HepG2 (cell line): ENCODE measurements at regions not wholly inside any gene's neighbourhood (a gene's known extent, or its start where the extent isn't known, plus 50 kb on each side); places are given as distances from the start of the nearest gene placed in this dataset.

Experiments
- ZNF672 ChIP-seq: sonication (generic); formaldehyde crosslinking; IDR thresholded peaks from 2 replicates; pipeline ENCODE4 v1.8.1; 2022; ENCODE audit warnings: missing genetic modification reagents
- TF ChIP-seq, protein P1 (sequence below), 2 experiments: sonication (generic) in 1 of 2; formaldehyde crosslinking in 1 of 2; IDR thresholded peaks; 2 replicates each; pipeline versions ENCODE4 v1.4.0 to v1.6.1; 2016 to 2020; ENCODE audit warnings: borderline replicate concordance in 1 of 2, low read depth in 1 of 2, mild to moderate bottlenecking in 1 of 2, missing genetic modification reagents in 1 of 2
- TF ChIP-seq, protein P2 (sequence below), 2 experiments: IDR thresholded peaks; 2 replicates each; pipeline ENCODE4 v1.6.1; 2011 to 2012; ENCODE audit warnings: low read length in 2 of 2, borderline replicate concordance in 1 of 2, low read depth in 1 of 2, mild to moderate bottlenecking in 1 of 2, moderate library complexity in 1 of 2
- TF ChIP-seq, protein P3 (sequence below): fragments of 450-650 bp; IDR thresholded peaks from 2 replicates; pipeline ENCODE4 v1.6.1; 2017; ENCODE audit warnings: mild to moderate bottlenecking
- TF ChIP-seq, protein P4 (sequence below): sonication (generic); formaldehyde crosslinking; IDR thresholded peaks from 2 replicates; pipeline ENCODE4 v1.4.0; 2020; ENCODE audit warnings: mild to moderate bottlenecking, low read depth, missing genetic modification reagents
- TF ChIP-seq, protein P5 (sequence below): sonication (generic); formaldehyde crosslinking; IDR thresholded peaks from 2 replicates; pipeline ENCODE4 v1.4.0; 2020; ENCODE audit warnings: missing genetic modification reagents

DNA sequence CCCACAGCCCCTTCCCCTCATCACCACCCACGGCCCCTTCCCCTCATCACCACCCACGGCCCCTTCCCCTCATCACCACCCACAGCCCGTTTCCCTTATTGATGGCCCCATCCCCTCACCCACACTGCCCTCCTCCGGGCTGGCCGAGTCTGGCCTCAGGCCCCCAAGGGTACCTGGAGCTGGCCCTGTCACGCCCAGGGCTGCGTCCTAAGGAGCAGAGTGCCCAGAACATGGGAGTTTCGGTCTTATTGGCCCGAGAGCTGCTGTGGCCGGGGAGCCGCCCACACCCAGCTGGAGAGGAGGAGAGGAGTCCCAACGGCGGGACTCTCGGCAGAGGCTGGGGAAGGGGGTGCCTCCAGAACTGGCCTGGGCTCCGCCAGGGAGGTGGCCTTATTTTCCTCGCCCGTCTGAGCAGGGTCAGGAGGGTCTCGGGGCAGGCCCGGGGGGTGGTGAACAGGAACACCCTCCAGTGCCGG lies 182.3 kb downstream of the KIF26A start (continued):
- TF ChIP-seq, protein P1, sequence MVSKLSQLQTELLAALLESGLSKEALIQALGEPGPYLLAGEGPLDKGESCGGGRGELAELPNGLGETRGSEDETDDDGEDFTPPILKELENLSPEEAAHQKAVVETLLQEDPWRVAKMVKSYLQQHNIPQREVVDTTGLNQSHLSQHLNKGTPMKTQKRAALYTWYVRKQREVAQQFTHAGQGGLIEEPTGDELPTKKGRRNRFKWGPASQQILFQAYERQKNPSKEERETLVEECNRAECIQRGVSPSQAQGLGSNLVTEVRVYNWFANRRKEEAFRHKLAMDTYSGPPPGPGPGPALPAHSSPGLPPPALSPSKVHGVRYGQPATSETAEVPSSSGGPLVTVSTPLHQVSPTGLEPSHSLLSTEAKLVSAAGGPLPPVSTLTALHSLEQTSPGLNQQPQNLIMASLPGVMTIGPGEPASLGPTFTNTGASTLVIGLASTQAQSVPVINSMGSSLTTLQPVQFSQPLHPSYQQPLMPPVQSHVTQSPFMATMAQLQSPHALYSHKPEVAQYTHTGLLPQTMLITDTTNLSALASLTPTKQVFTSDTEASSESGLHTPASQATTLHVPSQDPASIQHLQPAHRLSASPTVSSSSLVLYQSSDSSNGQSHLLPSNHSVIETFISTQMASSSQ (IDR thresholded peaks at IDR 0.05; ENCODE audit: low read depth), result no peak
- TF ChIP-seq, protein P1 (CRISPR knock-in tag; IDR thresholded peaks at IDR 0.05; ENCODE audit: borderline replicate concordance), result no peak
- TF ChIP-seq, protein P2, sequence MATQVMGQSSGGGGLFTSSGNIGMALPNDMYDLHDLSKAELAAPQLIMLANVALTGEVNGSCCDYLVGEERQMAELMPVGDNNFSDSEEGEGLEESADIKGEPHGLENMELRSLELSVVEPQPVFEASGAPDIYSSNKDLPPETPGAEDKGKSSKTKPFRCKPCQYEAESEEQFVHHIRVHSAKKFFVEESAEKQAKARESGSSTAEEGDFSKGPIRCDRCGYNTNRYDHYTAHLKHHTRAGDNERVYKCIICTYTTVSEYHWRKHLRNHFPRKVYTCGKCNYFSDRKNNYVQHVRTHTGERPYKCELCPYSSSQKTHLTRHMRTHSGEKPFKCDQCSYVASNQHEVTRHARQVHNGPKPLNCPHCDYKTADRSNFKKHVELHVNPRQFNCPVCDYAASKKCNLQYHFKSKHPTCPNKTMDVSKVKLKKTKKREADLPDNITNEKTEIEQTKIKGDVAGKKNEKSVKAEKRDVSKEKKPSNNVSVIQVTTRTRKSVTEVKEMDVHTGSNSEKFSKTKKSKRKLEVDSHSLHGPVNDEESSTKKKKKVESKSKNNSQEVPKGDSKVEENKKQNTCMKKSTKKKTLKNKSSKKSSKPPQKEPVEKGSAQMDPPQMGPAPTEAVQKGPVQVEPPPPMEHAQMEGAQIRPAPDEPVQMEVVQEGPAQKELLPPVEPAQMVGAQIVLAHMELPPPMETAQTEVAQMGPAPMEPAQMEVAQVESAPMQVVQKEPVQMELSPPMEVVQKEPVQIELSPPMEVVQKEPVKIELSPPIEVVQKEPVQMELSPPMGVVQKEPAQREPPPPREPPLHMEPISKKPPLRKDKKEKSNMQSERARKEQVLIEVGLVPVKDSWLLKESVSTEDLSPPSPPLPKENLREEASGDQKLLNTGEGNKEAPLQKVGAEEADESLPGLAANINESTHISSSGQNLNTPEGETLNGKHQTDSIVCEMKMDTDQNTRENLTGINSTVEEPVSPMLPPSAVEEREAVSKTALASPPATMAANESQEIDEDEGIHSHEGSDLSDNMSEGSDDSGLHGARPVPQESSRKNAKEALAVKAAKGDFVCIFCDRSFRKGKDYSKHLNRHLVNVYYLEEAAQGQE (IDR thresholded peaks at IDR 0.05; ENCODE audit: borderline replicate concordance in 1 of 2, low read depth in 1 of 2, low read length in 2 of 2), result no peak
- TF ChIP-seq ZNF672 (CRISPR knock-in tag), result no peak
- TF ChIP-seq, protein P3, sequence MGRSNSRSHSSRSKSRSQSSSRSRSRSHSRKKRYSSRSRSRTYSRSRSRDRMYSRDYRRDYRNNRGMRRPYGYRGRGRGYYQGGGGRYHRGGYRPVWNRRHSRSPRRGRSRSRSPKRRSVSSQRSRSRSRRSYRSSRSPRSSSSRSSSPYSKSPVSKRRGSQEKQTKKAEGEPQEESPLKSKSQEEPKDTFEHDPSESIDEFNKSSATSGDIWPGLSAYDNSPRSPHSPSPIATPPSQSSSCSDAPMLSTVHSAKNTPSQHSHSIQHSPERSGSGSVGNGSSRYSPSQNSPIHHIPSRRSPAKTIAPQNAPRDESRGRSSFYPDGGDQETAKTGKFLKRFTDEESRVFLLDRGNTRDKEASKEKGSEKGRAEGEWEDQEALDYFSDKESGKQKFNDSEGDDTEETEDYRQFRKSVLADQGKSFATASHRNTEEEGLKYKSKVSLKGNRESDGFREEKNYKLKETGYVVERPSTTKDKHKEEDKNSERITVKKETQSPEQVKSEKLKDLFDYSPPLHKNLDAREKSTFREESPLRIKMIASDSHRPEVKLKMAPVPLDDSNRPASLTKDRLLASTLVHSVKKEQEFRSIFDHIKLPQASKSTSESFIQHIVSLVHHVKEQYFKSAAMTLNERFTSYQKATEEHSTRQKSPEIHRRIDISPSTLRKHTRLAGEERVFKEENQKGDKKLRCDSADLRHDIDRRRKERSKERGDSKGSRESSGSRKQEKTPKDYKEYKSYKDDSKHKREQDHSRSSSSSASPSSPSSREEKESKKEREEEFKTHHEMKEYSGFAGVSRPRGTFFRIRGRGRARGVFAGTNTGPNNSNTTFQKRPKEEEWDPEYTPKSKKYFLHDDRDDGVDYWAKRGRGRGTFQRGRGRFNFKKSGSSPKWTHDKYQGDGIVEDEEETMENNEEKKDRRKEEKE, result no peak
- TF ChIP-seq, protein P4, sequence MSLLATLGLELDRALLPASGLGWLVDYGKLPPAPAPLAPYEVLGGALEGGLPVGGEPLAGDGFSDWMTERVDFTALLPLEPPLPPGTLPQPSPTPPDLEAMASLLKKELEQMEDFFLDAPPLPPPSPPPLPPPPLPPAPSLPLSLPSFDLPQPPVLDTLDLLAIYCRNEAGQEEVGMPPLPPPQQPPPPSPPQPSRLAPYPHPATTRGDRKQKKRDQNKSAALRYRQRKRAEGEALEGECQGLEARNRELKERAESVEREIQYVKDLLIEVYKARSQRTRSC (CRISPR knock-in tag), result no peak
- TF ChIP-seq, protein P5, sequence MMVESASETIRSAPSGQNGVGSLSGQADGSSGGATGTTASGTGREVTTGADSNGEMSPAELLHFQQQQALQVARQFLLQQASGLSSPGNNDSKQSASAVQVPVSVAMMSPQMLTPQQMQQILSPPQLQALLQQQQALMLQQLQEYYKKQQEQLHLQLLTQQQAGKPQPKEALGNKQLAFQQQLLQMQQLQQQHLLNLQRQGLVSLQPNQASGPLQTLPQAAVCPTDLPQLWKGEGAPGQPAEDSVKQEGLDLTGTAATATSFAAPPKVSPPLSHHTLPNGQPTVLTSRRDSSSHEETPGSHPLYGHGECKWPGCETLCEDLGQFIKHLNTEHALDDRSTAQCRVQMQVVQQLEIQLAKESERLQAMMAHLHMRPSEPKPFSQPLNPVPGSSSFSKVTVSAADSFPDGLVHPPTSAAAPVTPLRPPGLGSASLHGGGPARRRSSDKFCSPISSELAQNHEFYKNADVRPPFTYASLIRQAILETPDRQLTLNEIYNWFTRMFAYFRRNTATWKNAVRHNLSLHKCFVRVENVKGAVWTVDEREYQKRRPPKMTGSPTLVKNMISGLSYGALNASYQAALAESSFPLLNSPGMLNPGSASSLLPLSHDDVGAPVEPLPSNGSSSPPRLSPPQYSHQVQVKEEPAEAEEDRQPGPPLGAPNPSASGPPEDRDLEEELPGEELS (CRISPR knock-in tag), result no peak
